Transverse colon (tissue), 4 donors: ENCODE measurements at regions not wholly inside any gene's neighbourhood (a gene's known extent, or its start where the extent isn't known, plus 50 kb on each side); places are given as distances from the start of the nearest gene placed in this dataset.

Experiments
- DNase-seq: peaks from one replicate; pipeline ENCODE4 v3.0.0-alpha.2; 2019
- H3K27ac ChIP-seq, 4 donors: fragments of 200-600 bp; sonication (generic); 2 replicates each; pipeline ENCODE4 v1.5.1; 2016 to 2018; ENCODE audit warnings: inconsistent platforms in 4 of 4
- H3K27me3 ChIP-seq: fragments of 200-600 bp; sonication (generic); 2 replicates; pipeline ENCODE4 v1.5.1; 2017; ENCODE audit warnings: inconsistent platforms
- H3K36me3 ChIP-seq, 4 donors: fragments of 200-600 bp; sonication (generic); 2 replicates each; pipeline ENCODE4 v1.5.1; 2017 to 2019; ENCODE audit warnings: inconsistent platforms in 4 of 4
- H3K4me1 ChIP-seq, 4 donors: fragments of 200-600 bp; sonication (generic); 2 replicates each; pipeline ENCODE4 v1.5.1; 2017 to 2020; ENCODE audit warnings: inconsistent platforms in 4 of 4
- H3K4me3 ChIP-seq, 4 donors: fragments of 200-600 bp; sonication (generic); 1 replicate in 1 of 4; 2 replicates in 3 of 4; pipeline versions ENCODE4 v1.5.1 to v1.6.1; 2017 to 2019; ENCODE audit warnings: inconsistent platforms in 4 of 4
- H3K9me3 ChIP-seq, 2 donors: fragments of 200-600 bp; sonication (generic); 2 replicates each; pipeline ENCODE4 v1.5.1; 2017 to 2019; ENCODE audit warnings: inconsistent platforms in 2 of 2
- EP300 ChIP-seq: sonication (generic); formaldehyde crosslinking; IDR thresholded peaks from one replicate; pipeline ENCODE4 v1.6.1; 2017; ENCODE audit warnings: antibody characterized with exemption, low read depth
- POLR2A ChIP-seq: fragments of 450-650 bp; IDR thresholded peaks from one replicate; pipeline ENCODE4 v1.6.1; 2016; ENCODE audit warnings: antibody characterized with exemption, mild to moderate bottlenecking, moderate library complexity
- POLR2AphosphoS5 ChIP-seq, 3 donors: sonication (generic); formaldehyde crosslinking; IDR thresholded peaks; one replicate each; pipeline ENCODE4 v1.6.1; 2016; ENCODE audit warnings: antibody characterized with exemption in 3 of 3
- WGBS, 2 donors: methylation state at CpG; one replicate each; pipeline ENCODE4 v1.1.5; 2018; ENCODE audit warnings: low coverage in 1 of 2; 5-methylcytosine and 5-hydroxymethylcytosine counted together
- in situ Hi-C, 4 donors: fragments of 200-750 bp; cut with MboI; loops; one replicate each; pipeline versions ENCODE4 v1.15.0 to v1.15.1; 2017; ENCODE audit warnings: low sequenced_read_pairs in 3 of 4, low pct_ligation_motif_present in 1 of 4, low pct_unique_long_range_greater_than_20kb in 1 of 4
- intact Hi-C: fragments of 100-400 bp; cut with DNase I; formaldehyde crosslinking; loops from one replicate; pipeline ENCODE4 v1.15.1; 2023; ENCODE audit warnings: low total_unique reads
- TF ChIP-seq, protein P1 (sequence below), 5 experiments: fragments of 200-600 bp in 3 of 5; fragments of 450-650 bp in 2 of 5; sonication (generic) in 3 of 5; IDR thresholded peaks; 1 replicate in 2 of 5; 2 replicates in 3 of 5; pipeline ENCODE4 v1.5.1; 2016 to 2017; ENCODE audit warnings: antibody characterized with exemption in 5 of 5, inconsistent platforms in 3 of 5, mild to moderate bottlenecking in 2 of 5, moderate library complexity in 1 of 5

GRCh38 chr10:31615129-31615528 is 296.1 kb downstream of the ZEB1 start:
- in situ Hi-C loops = no loop called here

DNA sequence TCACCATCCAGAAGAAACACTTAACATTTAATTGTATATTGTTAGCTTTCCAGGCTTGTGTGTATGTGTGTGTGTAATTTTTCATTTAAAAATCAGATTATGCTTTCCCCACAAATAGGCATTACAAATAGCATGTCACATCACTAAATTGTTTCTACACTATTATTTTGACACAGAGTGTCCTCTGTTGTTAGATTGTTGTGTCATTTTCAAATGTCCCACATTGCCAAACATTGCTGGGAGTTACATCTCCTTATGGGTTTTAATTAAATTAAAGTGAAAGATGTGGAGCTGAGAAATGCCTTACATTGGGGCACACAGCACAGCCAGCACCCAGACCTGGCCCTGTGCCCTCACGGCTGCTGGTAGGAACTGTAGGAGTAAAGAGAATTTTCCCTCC is 295.6 kb downstream of the ZEB1 start:
- TF ChIP-seq, protein P1, sequence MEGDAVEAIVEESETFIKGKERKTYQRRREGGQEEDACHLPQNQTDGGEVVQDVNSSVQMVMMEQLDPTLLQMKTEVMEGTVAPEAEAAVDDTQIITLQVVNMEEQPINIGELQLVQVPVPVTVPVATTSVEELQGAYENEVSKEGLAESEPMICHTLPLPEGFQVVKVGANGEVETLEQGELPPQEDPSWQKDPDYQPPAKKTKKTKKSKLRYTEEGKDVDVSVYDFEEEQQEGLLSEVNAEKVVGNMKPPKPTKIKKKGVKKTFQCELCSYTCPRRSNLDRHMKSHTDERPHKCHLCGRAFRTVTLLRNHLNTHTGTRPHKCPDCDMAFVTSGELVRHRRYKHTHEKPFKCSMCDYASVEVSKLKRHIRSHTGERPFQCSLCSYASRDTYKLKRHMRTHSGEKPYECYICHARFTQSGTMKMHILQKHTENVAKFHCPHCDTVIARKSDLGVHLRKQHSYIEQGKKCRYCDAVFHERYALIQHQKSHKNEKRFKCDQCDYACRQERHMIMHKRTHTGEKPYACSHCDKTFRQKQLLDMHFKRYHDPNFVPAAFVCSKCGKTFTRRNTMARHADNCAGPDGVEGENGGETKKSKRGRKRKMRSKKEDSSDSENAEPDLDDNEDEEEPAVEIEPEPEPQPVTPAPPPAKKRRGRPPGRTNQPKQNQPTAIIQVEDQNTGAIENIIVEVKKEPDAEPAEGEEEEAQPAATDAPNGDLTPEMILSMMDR (IDR thresholded peaks at IDR 0.05) = no peak
- TF ChIP-seq POLR2A (no peak), POLR2AphosphoS5 (IDR thresholded peaks at IDR 0.05) (no peak), EP300 (no peak)
- no peaks in the 10 kb centered on the region for H3K36me3 ChIP-seq
- intact Hi-C loops = loop anchor here (10.0 kb wide), 1 partner anchor 50 kb away; no protein-coding TSS in a partner anchor
- H3K4me3 ChIP-seq = no peak overlapping the region
- no peak for DNase-seq
- no peak overlapping the region for H3K27ac ChIP-seq
- no peaks in the 10 kb centered on the region for H3K27me3 ChIP-seq
- in situ Hi-C loops = no loop called here
- peaks cover 4 to 23% (median 9%) of the 10 kb centered on the region in 4 donors for H3K4me1 ChIP-seq
- H3K9me3 ChIP-seq = no peaks in the 10 kb centered on the region
- 71 to 95% methylated on average over 1 of the region's 1 CpG for WGBS, 2 donors

More at GRCh38 chr10:31615129-31615528, 296.1 kb downstream of the ZEB1 start:
- H3K27me3 ChIP-seq = no peaks in the 10 kb centered on the region
- DNase-seq = no peak
- peaks cover 5 to 29% (median 9%) of the 10 kb centered on the region in 4 donors for H3K4me1 ChIP-seq
- TF ChIP-seq POLR2A = no peak
- no peak for TF ChIP-seq POLR2AphosphoS5 (IDR thresholded peaks at IDR 0.05)
- TF ChIP-seq, protein P1 (IDR thresholded peaks at IDR 0.05) = no peak
- TF ChIP-seq EP300 = no peak
- H3K27ac ChIP-seq = no peak overlapping the region
- no peaks in the 10 kb centered on the region for H3K36me3 ChIP-seq
- no peak overlapping the region for H3K4me3 ChIP-seq
- intact Hi-C loops = loop anchor here (10.0 kb wide), 1 partner anchor 50 kb away; no protein-coding TSS in a partner anchor
- no peaks in the 10 kb centered on the region for H3K9me3 ChIP-seq

GRCh38 chr10:31612082-31612481 is 293.1 kb downstream of the ZEB1 start:
- in situ Hi-C loops = no loop called here
- no peaks in the 10 kb centered on the region for H3K27me3 ChIP-seq
- peaks cover 0 to 8% (median 0%) of the 10 kb centered on the region in 4 donors for H3K4me1 ChIP-seq
- no peak overlapping the region for H3K4me3 ChIP-seq
- H3K36me3 ChIP-seq = no peaks in the 10 kb centered on the region
- no peak for DNase-seq
- no peak overlapping the region for H3K27ac ChIP-seq
- no peaks in the 10 kb centered on the region for H3K9me3 ChIP-seq
- intact Hi-C loops = loop anchor here (10.0 kb wide), 1 partner anchor 53 kb away; no protein-coding TSS in a partner anchor
- WGBS, 2 donors = 58 to 70% methylated on average over 2 to 4 of the region's 4 CpGs
- TF ChIP-seq, protein P1 (IDR thresholded peaks at IDR 0.05) = no peak
- TF ChIP-seq EP300 = no peak
- no peak for TF ChIP-seq POLR2A
- TF ChIP-seq POLR2AphosphoS5 (IDR thresholded peaks at IDR 0.05) = no peak

DNA sequence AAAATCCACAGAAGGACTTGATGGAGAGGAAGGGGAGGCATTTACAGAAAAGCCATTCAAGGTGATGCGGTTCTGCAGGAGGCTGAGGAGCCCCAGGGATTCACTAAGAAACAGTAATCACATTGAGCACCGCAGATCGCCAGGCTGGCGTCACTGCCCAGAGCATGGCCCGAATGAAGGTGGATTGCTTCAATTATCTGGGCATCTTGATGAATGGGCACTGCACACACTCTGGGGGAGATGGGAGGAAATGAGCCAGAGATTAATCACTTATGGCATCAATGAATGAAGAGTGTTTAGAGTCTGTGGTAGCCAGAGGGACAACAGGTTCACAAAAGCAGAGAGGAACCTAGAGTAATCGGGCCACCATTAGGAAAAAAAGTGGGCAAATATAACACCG is 292.1 kb downstream of the ZEB1 start:
- no peak for DNase-seq
- in situ Hi-C loops = no loop called here
- Histone ChIP-seq H3K4me3 (no peak overlapping the region), H3K27me3 (no peaks in the 10 kb centered on the region), H3K27ac (no peak overlapping the region), H3K36me3 (no peaks in the 10 kb centered on the region), H3K4me1 (peaks cover 0 to 13% (median 0%) of the 10 kb centered on the region in 4 donors), H3K9me3 (no peaks in the 10 kb centered on the region)
- TF ChIP-seq POLR2A (no peak), POLR2AphosphoS5 (IDR thresholded peaks at IDR 0.05) (no peak), EP300 (no peak)
- TF ChIP-seq, protein P1 (IDR thresholded peaks at IDR 0.05) = no peak
- 73 to 91% methylated on average over 2 to 7 of the region's 7 CpGs for WGBS, 2 donors
- intact Hi-C loops = loop anchor here (10.0 kb wide), 1 partner anchor 54 kb away; no protein-coding TSS in a partner anchor
